22Rv1 (cell line): ENCODE measurements at regions not wholly inside any gene's neighbourhood (a gene's known extent, or its start where the extent isn't known, plus 50 kb on each side); places are given as distances from the start of the nearest gene placed in this dataset.

Experiments
- CTCF ChIP-seq: fragments of 450-650 bp; IDR thresholded peaks from 2 replicates; pipeline ENCODE4 v1.5.1; 2017; ENCODE audit warnings: mild to moderate bottlenecking
- ZFX ChIP-seq: fragments of 450-650 bp; IDR thresholded peaks from 2 replicates; pipeline ENCODE4 v1.6.1; 2017; ENCODE audit warnings: antibody characterized with exemption, borderline replicate concordance

- TF ChIP-seq CTCF = no peak
- no peak for TF ChIP-seq ZFX
These were observed 658.3 kb upstream of the RORB start for GRCh38 chr9:73838871-73839270.
